TTC549 (cell line): ENCODE measurements at regions not wholly inside any gene's neighbourhood (a gene's known extent, or its start where the extent isn't known, plus 50 kb on each side); places are given as distances from the start of the nearest gene placed in this dataset.
A peak's percentile ranks its signal among the peaks of the same experiment; 100 is the strongest.
"Not testable (repeated sequence)": the region's sequence is repeated elsewhere in the genome, so short reads cannot be mapped to it uniquely, and the experiment has no call there.

Experiments used
- FAIRE-seq: peaks from 2 replicates; lab custom pipeline; 2012; peaks lifted over from hg19 to GRCh38; lab: Jason Lieb, UNC

- no peak for FAIRE-seq
Measured at GRCh38 chr18:75735291-75735690, 307.8 kb upstream of the SMIM21 start.

DNA sequence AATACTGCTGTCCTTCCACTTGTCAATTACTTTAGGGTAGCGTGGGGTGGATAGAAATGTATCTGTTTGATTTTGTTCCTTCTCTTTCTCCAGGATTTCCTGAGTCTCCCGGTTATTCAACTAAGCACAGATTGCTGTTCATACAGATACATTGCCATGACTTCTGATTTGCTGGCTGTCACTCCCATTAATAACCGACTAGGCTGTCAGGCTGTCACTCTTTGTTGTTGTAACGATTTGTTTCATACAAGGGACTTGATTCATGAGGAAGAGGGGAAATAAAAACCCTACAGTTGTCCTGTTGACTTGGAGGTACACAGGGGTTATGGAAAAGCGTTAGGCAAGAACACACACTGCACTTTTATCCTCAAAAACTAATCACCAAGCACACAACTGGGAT is 302.7 kb upstream of the SMIM21 start:
- FAIRE-seq: no peak

- FAIRE-seq: no peak
Measured at GRCh38 chr18:75728621-75729020, 301.1 kb upstream of the SMIM21 start.

GRCh38 chr18:75727456-75727855 is 300.0 kb upstream of the SMIM21 start:
- no peak for FAIRE-seq

GRCh38 chr18:75723521-75724340 is 296.2 kb upstream of the SMIM21 start:
- FAIRE-seq: no peak

DNA sequence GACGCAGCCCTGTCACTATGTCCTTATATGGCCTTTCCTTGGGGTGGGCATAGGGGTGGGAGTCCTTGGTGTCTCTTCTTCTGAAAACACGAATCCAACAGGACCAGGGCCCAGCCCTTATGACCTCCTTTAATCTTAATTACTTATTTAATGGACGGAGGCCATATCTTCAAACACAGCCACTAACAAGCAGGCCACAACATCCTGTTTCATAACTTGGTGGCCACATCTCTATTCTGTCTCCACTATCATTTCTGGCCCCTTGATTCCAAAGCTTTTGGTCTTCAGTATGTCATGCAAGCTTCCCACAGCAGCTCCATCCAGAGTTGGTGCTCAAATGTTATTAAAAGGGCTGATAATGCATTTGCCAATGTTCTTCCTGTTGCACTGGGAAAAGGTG is 287.3 kb upstream of the SMIM21 start:
- no peak for FAIRE-seq

- FAIRE-seq: not testable (repeated sequence)
Measured at GRCh38 chr18:75712124-75712867, 284.8 kb upstream of the SMIM21 start.

DNA sequence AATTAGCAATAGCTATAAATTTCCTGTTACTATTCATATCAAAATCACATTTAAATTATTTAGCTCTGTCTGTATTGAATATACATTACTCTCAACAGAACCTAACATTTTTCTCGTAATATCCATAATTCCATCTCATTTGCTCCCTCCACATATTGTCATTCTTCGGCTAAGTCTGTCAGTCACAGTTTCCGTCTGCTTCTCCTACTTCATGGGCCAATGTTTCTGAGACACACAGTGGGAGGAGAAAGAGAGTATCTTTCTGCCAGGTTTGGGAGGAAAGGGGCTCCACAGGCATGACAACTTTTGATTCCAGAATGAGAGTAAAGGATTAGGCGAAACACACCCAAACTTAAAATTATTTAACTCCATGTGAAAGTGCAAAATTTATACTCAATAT is 273.1 kb upstream of the SMIM21 start:
- FAIRE-seq: no peak

DNA sequence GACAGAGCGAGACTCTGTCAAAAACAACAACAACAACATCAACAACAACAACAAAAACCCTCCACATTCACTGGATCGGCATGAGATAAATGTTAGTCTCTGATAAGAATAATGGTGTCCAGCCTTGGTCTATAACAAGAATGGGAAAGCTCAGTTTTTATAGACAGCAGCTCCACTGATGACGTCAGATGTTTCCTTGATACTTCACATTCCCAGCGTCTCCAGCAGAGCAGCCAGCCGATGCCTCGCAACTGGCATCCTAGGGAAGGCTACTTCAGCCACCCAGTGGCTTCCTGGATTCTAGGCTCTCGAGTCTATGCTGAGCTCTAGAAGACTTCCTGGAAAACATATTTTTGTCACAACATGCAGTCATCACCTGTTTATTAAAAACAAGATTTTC is 271.4 kb upstream of the SMIM21 start:
- FAIRE-seq: no peak

GRCh38 chr18:75697493-75697892 is 270.0 kb upstream of the SMIM21 start:
- no peak for FAIRE-seq

- FAIRE-seq: no peak
Measured at GRCh38 chr18:75696391-75696790, 268.9 kb upstream of the SMIM21 start.

GRCh38 chr18:75694292-75694691 is 266.8 kb upstream of the SMIM21 start:
- FAIRE-seq: no peak

DNA sequence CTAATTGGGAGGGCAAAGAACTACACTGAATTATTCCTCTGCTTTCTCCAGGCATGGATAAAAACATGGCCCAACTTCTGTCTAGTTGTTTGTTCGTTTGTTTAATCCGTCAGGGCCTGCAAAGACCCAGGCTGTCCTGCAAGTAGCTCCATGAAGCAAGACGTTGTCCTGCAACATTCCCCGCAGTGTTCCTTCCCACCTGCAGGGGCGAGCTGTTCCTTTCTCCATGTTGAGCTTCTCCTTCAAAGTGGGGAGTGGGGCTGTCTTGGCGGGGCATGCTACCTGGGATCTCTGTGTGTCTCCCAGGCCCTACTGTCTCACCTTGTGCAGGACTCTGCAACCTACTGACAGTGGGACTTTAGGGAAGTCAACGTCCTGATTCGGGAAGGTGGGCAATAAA is 264.0 kb upstream of the SMIM21 start:
- FAIRE-seq: no peak

- not testable (repeated sequence) for FAIRE-seq
Measured at GRCh38 chr18:75690283-75690682, 262.8 kb upstream of the SMIM21 start.

GRCh38 chr18:75687626-75688025 is 260.1 kb upstream of the SMIM21 start:
- no peak for FAIRE-seq

DNA sequence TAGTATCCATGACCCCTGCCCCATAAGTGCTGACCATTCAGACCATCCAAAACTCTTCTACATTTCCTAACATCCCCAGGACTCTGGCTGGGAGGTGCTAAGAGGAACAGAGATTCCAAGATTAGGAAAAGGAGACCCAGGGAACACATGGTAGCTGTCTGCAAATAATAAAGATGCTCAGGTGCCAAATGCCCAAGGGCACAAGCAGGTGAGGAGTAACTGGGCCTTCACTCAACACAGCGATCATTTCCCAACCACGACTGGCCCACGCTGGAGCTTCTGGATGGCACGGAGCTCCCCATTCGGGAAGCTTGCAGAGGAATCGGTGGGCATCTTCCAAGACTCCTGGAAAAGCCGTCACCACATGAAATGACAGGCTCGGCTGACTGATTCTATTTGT is 255.9 kb upstream of the SMIM21 start:
- FAIRE-seq: no peak

GRCh38 chr18:75681538-75682115 is 254.1 kb upstream of the SMIM21 start:
- no peak for FAIRE-seq

GRCh38 chr18:75679331-75679730 is 251.8 kb upstream of the SMIM21 start:
- FAIRE-seq: no peak

DNA sequence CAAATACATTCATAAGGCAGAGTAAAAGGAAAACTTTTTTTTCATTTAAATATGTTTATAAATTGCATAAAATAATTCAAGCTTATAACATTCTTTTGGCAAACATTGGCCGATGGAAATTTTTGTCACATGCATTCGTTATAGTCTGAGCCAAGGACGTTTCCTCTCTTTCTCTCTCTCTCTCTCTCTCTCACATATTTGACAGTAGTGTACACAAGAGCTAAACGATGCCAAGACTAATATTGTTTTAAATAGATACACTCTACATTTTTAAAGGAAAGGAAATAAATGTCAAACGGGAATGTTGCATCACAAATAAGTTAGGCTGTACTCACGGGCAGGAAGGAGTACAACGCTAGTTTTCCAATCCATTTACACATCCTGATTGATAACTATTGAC is 251.1 kb upstream of the SMIM21 start:
- no peak for FAIRE-seq

DNA sequence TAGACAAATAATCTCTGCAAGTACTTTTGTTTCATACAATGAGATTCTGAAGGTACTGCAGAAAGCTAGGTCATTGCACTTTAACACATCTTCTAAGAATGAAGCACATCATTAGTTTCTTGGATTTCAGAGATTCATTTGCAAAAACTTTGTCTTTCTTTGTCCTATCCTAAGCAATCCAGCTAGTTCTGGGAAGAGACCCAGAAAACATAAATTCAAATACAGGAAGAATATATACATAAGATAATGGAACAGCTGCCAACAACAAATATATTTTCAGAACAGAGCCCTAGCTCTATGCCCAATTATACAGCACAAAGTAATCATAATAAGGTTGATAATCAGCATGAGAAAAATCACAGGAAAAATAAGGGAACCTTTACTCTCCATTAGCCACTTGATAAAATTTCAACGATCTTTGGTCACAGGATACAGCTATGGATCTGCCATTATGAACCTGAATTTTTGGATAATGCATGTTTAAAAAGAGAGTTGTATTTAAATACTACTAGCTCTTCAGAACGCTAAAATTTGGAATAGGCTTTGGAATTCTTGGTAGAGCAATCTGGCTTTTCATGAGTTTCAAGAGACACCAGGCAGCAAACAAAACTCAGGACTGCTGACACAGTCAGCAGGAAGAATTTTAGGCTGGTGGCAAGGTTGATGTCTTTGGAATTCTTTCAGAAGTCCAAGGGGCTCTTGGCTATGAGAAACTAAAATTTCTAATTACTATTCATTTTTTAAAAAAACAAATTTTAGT is 250.4 kb upstream of the SMIM21 start:
- FAIRE-seq: no peak

DNA sequence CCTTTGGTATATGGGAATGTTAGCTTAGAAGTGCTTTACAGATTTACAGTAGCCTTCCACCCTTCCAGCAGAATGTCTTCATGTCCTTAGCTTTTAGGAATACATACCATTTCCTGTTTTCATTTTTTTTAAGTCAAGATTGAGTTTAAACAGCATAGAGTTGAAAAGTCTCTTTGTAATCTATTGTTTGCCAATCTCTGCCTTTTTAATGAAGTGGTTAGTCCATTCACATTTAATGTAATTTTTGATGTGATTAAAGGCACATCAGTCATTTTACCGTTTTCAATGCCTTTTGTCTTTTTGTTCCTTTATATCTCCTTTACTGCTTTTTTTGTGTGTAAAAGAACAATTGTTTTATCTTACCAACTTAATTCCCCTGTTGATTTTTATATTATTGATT is 233.4 kb upstream of the SMIM21 start:
- peak; percentile 22 for FAIRE-seq

- FAIRE-seq: no peak
Measured at GRCh38 chr18:75659535-75660023, 232.1 kb upstream of the SMIM21 start.
